DMS114 treated with DMSO at 0.1 percent for 48 hours (cell line): ENCODE measurements at regions not wholly inside any gene's neighbourhood (a gene's known extent, or its start where the extent isn't known, plus 50 kb on each side); places are given as distances from the start of the nearest gene placed in this dataset.

ENCODE experiments used
- DNase-seq: peaks from one replicate; lab custom pipeline; 2025; ENCODE audit not compliant: unreplicated experiment; lab: John Stamatoyannopoulos, UW

DNA sequence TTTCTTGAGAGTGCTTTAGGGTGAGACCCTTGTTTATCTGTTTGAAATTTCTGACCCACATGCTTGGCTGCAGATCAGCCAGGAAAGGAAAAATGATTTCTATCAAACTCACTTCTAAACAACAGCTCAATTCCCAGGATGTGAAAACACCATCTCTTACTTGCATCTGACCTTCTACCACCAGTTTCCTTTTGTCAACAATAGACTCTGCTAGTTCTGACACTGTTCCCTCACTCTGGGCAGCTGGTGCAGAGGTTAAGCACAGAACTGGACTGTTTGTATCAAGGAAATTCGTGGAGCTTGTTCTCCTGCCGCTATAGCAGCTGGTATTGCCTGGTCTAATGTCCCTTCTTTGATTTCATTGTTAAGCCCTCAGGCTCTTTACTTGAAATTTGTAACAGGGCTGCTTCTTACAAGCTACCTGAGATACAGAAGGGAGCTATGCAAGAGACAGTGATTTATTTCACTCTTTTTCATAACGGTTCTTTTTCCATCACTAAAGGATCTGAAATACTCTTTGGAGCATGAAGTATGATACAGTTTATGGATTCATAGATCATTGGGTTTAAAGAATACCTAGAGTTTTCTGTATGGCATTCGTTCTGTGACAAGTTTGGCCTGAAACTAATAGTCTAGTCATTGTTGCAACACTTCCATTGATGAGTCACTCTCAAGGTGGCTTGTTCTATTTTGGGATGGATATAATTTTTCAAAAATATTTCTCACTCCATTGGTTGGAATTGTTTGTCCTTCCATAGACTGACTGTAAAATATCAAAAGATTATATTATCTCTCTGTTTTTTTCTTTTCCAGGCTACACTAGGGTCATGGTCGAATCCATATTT, 178.2 kb upstream of the ZC3H12C start:
- DNase-seq: no peak

DNA sequence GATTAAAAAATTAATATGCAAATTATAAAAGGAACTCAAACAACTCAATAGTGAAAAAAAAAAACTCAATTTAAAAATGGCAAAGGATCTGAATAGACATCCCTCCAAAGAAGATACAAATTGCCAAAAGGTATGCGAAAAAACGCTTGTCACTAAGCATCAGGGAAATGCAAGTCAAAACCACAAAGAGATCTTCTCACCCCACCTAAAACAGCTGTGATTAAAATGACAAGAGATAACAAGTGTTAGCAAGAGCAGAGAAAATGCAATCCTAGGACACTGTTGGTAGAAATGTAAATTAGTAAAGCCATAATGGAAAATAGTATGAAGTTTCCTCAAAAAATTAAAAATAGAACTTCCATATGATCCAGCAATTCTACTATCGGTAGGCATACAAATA, 166.3 kb upstream of the ZC3H12C start:
- DNase-seq: no peak

DNA sequence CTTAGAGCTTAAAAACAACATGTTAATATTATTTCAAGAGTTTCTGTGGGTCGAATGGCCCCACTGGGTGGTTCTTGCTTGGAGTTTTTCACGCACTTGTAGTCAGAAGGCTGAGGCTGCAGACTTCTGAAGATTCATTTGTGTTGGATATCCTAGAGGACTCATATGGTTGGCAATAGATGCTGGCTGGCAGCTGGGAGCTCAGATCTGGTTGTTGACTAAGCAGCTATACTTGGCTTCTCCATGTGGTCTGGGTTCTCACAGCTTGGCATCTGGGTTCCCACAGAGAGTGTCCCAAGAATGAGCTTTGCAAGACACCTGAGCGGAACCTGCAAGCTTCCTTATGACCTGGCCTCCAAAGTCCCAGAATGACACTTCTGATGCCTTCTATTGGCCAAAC, 163.9 kb upstream of the ZC3H12C start:
- DNase-seq: no peak

DNA sequence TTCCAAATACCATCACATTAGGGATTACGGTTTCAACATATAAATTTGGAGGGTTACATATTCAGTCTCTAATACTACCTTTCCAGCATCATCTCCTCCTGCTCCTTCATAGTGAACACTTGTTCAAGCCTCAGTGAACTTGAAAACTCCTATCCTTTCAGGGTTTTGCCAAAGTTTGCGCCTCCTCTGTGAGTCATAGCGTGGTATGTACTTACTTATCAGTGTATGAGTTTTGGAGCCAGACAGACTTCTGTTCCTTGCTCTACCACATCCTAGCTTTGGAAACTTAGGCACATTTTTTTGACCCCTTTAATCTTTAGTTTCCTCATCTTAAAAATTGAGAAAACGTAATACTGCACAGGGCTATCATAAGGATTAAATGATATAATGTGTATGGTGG, 160.1 kb upstream of the ZC3H12C start:
- no peak for DNase-seq

DNA sequence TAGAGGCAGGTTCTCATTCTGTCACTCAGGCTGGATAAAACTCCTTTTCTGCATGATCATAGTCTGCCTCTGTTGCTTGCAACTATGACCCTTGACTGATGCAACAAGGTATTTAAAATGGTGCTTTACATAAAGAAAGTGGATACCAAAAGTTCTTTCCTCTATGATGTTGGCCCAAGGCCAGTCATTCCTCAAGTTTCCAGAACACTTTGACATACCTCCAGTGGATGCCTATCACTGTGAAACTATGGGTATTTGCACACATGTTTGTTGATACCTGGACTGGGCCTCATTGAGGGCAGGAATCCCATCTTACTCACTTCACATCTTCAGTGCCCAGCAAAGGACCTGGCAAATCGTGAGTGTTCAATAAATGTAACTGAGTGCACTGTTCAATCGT, 159.0 kb upstream of the ZC3H12C start:
- no peak for DNase-seq

DNA sequence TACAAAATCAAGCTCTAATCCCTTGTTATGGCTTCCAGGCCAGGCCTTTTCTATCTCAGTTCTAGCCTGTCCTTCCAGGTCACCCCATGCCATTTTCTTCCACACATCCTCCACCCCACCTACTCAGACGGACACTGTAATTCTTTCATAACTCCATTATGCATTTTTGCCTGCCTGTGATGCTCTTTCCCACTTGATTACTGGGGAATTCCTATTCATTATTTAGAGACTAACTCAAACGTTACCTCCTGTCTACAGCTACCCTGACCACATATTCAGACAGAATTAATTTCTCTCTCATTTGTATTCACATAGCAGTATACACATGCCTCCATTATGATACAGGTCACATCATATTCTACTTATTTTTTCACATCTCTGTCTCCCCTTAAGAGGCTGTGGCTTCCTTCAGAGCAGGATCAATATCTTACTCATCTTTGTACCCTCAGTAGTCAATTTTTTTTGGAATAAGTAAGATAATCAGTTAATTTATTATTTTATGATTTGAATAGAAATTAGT, 156.5 kb upstream of the ZC3H12C start:
- DNase-seq: no peak

DNA sequence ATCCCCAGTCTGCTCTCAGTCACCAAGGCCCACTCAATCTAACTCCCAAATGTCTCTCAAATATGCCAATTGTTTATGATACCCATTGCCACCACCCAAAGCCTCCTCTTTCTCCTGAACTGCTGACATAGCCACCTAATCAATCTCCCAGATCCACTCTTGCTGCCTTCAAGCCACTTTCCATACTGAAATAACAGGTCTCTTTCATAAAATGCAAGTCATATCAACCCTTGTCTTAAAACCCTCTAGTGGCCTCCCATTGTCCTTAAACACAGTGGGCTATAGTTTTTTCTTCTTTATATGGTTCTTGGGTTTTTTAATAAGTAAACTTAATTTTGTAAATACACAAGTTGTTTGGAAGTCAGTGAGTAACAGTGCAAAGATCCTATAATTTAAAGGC, 155.2 kb upstream of the ZC3H12C start:
- no peak for DNase-seq

DNA sequence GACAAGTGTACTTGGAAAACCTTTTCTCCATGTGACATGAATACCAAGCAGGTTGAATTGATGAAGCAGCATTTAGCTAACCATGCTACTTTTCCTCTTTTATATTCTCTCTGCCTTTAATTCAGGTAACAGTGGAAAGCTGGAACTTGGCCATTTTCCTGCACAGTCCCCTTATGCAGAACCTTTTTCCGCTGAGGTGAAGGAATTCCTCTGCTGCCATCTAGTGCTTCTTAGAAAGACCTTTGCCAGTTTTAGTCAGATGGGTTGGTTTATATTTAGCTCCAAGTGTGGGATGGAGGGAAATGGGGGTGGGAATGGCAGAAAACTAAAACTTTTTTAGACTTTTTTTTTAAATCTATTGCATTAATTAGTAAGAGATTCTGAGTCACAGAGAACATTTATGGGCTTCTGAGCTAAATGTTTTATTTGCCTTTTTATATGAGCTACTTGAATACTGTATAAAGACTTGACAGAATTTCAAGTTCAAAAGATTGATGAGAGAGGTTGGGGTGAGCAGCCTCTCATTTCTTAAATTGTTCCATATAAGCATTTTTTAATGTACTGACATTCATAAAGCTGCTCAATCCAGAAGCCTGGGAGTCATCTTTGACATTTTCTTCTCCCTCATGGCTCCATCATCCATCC, 153.9 kb upstream of the ZC3H12C start:
- peak; percentile 56 for DNase-seq

DNA sequence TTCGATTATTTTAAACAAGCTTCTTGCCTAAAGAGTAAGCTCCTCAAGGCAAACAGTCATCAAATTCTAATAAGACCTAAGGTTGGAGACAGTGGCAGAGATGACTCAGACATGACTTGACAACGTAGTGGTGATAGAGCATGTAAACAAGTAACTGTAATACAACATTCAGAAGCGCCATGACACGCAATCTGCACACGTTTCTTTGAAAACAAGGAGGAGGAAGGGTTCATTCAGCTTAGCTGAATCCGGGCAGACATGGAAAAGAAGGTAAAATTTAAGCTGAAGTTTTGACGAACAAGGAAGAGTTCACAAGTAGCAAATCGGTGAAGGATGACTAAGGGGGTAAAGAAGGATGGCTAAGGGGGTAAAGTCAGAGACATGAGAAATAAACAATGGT, 152.4 kb upstream of the ZC3H12C start:
- DNase-seq: no peak

DNA sequence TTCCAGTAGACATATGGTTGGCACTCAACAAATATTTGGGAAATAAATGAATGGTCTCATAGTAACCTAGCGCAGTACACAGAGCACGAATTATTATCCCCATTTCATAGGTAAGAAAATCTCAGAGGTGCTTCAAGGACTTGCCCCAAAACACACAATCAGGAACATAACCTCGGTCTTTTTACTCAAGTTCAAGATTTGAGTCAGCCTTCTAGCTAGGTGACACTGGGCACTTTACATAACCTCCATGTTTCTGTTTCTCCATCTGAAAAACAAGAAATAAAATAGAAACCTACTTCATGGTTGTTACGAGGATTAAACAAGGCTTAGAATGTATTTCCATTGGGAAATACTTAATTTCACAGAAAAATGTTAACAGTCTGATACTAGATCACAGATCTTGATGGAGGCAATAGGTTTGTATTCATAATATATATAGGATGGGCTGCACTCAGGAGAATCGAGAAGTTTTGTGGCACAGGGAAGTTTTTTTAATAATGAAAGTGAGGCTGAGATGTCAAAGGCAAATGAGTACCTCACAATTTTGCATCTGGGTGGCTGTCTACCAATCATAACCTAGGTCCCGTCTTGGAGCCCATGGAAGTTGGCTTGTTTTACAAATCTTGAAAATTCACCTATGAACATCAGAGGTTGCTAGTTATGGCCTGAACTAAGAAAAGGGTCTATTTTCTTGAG, 147.4 kb upstream of the ZC3H12C start:
- no peak for DNase-seq

DNA sequence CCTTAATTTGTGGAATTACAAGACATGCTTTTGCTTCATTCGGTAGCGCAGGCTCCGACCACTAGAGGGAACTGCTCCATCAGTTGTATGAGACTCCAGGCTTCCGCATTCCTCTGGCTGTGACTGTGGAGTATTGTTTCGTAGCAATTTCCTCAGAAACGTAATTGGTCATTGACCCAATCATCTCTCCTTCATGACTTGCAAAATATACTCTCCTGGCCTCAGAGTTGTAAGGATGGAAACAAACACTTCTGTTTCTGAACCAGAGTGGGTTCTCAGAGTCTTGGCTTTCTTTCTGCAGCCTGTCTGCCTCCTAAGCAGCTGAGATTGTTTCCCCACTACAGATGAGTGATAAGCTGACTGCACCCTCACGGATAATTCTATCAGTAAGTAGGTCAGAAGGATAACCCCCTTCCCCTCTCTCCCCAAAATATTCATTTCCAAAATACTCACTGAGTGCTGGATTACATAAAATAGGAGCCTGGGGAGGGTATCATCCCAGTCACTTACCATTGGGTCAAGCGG, 146.8 kb upstream of the ZC3H12C start:
- peak; percentile 68 for DNase-seq

DNA sequence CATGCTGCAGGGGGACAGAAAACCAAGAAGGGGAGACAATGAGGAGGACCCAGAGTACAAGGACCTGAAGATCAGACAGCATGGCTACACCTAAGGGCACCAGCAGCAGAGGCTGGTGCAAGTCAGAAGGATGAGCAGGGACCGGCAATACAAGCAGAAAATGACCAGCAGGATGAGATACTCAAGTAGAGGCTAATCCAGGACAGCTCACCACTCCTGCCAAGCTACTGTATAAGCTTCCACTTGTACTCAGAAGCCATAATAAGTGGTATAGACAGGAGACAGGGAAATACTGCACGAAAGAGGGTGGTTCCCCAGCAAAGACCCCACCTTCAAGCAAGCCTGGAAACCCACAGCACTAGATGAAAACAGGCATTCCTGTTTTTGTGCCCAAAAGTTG, 138.7 kb upstream of the ZC3H12C start:
- no peak for DNase-seq

DNA sequence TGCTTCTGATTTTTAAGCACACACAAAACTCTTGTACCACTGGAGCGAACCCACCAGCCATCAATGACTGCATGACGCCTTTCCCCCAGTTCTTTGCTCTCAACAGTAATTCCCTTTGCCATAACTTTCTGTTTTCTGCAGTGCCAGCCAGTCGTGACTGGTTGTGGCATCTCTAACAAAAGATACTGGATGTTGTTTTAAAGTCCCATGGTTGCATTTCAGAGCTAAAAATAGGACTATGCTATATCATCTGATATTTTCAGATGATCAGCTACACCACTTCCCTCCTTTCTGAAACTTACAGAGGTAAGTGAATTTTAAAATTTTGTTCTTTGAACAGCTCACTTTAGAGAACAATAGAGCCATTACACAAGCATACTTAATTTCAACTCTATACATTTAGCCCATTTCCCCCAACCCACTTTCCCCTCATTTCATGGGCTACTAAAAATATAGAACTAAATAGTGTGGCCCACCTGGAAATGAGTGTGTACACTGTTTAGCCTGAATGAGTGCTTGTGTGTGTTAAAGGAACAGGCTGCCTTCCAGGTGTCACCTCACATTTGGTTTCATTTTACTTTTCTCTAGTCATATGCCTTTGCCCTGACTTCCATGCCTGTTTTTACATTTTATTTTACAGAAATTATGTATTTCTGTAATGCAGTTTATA, 136.9 kb upstream of the ZC3H12C start:
- no peak for DNase-seq

DNA sequence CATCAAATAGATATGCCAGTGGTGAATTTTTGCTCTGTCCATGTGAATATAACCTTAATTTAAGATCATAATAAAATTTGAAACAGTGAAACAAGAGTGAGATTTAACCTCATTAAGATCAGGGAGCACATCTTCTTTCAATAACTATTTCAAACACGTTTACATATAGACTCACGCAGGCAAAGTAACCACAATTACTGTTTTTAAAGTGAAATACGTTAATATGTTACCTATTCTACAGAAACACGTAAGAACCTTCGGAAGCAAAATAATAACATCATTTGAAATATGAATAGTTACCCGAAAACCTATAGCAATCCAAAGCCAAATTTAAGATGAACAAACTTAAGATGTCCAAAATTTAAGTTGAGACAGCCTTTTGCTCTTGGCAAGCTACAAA, 136.2 kb upstream of the ZC3H12C start:
- DNase-seq: no peak

DNA sequence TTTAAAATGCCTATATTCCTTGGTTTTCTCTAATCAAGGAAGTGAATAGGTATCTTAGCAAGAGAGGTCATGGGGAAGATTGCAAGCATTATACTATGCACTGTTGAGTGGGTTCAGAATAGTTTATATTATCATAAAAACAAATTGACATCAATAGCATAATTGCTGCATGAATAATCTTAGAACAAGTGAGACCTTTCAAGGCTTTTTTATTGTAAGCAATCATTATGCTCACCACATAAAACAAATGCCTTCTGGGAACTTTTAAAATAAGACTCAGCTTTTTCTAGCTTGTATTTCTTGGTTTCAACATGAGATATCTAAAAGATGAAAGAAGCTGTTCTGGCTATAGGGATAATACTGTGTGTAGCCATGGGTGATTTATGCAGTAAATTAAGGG, 135.6 kb upstream of the ZC3H12C start:
- DNase-seq: no peak

DNA sequence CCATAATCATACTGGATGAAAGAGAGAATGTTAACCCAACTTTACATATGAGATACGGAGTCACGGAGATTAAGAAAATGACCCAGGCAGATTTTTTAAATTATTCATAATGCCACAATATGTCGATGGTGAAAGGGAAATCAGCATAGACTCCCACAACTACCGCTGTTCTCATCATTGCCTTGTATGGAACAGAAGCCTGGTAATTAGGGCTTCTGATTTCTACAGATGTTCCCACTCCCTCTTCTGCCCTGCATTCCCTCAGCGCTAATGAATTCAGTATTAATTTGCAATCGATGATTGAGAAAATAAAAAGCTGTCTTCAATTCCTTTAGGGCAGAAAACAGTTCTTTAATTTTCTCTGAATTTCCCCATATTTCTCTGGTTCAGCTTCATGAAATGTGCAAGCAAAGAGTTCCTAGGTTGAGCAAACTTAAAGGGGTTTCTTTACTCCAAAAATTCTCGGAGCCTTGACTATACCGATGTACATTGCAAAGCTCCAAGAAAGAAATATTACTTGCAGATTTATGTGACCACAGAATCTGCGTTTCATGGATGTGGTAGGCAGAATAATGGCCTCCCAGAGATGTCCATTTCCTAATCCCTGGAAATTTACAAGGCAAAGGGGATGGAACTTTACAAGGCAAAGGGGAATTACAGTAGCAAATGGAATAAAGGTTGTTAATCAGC, 134.9 kb upstream of the ZC3H12C start:
- no peak for DNase-seq

DNA sequence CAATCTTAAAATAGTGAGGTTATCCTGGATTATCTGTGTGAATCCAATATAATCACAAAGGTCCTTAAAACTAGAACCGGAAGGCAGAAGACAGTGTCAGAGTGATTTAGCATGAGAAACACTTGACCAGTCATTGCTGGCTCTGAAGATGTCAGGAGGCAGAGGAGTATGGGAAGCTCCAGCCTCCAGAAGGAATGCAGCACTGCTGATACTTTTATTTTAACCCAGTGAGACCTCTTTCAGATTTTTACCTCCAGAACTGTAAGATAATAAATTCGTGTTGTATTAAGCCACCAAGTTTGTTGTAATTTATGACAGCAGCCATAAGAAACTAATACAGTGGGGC, 134.4 kb upstream of the ZC3H12C start:
- DNase-seq: no peak

DNA sequence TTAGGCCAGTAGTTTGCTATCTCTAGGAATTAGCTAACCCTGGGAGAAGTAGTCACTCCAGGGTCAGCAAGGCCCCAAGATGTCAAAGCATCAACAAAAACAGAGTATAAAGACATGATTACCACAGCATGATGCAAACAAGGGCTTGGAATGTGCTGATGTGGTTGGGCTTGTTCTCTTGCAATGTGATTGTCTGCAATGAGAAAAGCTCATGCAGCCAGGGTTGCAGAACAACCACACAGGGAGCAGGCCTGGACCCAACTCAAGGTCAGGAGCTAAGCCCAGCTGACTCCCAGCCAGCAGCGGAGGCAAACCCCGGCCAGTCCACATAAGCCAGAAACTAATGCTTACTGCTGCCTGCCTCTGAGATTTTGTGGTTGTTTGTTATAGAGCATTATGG, 132.4 kb upstream of the ZC3H12C start:
- DNase-seq: no peak

DNA sequence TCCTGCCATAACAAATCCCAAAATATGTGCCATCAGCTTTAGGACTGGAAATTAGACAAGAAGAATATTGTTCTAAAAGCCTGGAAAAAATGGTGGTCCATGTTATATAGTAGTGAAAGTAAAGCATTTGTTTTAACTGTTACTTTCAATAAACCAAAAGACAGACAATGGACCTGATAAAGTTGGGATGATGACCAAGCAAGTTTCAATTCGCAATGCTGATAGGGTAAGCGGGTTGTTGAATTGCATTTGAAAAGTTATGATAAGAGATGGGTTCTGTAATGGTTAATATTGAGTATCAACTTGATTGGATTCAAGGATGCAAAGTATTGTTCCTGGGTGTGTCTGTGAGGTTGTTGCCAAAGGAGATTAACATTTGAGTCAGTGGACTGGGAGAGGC, 131.9 kb upstream of the ZC3H12C start:
- no peak for DNase-seq

DNA sequence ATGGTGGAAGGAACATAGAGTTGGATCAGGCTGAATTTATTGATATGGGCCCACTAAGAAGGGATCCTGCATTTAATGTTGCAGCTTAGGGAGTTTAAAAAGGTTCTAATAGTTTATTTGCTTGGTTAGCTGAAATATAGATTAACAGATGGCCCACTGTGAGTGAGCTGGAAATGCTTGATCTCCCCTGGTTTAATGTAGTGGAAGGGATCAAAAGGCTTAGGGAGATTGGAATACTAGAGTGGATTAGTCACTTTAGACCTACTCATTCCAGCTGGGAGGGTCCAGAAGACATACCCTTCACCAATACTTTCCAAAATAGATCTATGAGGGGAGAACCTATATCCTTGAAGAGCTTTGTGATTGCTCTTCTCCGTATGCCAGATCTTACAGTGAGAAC, 130.1 kb upstream of the ZC3H12C start:
- DNase-seq: no peak

DNA sequence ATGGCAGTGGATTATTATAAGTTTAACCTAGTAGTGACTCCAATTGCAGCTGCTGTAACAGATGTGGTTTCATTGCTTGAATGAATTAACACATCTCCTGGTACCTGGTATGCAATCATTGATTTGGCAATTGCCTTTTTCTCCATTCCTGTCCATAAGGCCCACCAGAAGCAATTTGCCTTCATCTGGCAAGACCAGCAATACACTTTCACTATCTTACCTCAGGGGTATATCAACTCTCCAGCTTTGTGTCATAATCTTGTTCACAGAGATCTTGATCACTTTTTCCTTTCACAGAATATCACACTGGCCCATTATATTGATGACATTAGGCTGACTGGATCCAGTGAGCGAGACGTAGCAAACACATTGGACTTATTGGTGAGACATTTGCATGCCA, 128.7 kb upstream of the ZC3H12C start:
- DNase-seq: no peak
